ENCODE measurements at regions not wholly inside any gene's neighbourhood (a gene's known extent, or its start where the extent isn't known, plus 50 kb on each side); places are given as distances from the start of the nearest gene placed in this dataset.

- DNase-seq (ENCODE audit: low read depth) = no peak
- no peak for TF ChIP-seq CTCF (IDR thresholded peaks at IDR 0.05; ENCODE audit: insufficient read depth, low read depth, low read length, missing control alignments)
- H3K4me3 ChIP-seq (ENCODE audit: low read depth, low read length) = no peak overlapping the region
Observed at GRCh38 chr5:143470120-143470519, 66.6 kb upstream of the NR3C1 start.

DNA sequence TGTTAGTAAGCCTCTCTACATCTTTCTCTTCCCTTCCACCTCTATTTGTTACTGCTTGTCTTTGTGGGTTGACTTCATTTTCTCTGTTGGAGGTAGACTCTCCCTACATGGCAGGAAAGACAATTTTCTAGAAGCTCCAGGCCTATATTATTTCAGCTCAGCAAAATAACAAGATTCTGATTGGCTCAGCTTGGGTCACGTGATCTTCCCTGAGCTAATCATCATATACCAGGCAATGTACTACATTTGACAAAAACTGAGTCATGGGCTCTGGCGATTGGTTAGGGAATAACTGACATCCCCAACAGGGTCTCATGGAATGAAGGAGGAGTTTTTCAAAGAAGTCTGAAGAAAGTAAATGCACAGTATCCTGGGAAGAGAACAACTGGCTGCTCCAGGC, 65.6 kb upstream of the NR3C1 start:
- DNase-seq (ENCODE audit: low read depth) = no peak
- no peak for TF ChIP-seq CTCF (IDR thresholded peaks at IDR 0.05; ENCODE audit: insufficient read depth, low read depth, low read length, missing control alignments)
- H3K4me3 ChIP-seq (ENCODE audit: low read depth, low read length) = no peak overlapping the region

DNA sequence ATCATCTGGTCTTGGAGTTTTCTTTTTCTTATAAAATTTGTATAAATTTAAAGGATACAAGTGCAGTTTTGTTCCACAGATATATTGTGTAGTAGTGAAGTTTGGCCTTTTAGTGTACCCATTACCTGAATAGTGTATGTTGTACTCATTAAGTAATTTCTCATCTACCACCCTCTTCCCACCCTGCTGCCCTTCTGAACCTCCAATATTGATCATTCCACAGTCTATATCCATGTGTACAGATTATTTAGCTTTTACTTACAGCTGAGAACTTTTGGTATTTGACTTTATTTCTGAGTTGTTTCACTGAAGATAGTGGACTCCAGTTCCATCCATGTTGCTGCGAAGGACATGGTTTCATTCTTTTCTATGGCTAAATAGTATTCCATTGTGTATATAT, 63.1 kb upstream of the NR3C1 start:
- no peak for DNase-seq (ENCODE audit: low read depth)
- no peak overlapping the region for H3K4me3 ChIP-seq (ENCODE audit: low read depth, low read length)
- TF ChIP-seq CTCF (IDR thresholded peaks at IDR 0.05; ENCODE audit: insufficient read depth, low read depth, low read length, missing control alignments) = no peak

- DNase-seq (ENCODE audit: low read depth) = no peak
- TF ChIP-seq CTCF (IDR thresholded peaks at IDR 0.05; ENCODE audit: insufficient read depth, low read depth, low read length, missing control alignments) = no peak
- H3K4me3 ChIP-seq (ENCODE audit: low read depth, low read length) = no peak overlapping the region
Observed at GRCh38 chr5:143464723-143465490, 61.4 kb upstream of the NR3C1 start.

GRCh38 chr5:143462431-143462830, 58.9 kb upstream of the NR3C1 start:
- no peak for TF ChIP-seq CTCF (IDR thresholded peaks at IDR 0.05; ENCODE audit: insufficient read depth, low read depth, low read length, missing control alignments)
- DNase-seq (ENCODE audit: low read depth) = no peak
- no peak overlapping the region for H3K4me3 ChIP-seq (ENCODE audit: low read depth, low read length)

DNA sequence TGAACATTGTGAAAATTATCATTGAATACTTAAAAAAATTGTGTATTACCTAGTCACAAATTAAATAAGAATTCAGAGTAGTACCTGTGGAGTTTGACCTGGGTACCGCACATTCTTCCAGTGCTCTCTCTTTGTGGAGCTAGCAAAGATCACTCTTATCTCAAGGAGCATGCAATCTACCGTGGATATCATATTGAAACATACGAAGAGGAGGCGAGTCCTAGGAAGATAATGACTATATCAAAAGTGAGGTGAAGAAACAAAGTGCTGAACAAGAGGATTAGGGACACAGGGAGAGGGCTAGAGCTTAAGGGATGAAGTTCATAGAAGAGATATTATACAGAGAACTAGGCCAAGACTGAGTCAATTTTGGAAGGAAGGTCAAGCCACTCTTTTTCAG, 55.9 kb upstream of the NR3C1 start:
- no peak for TF ChIP-seq CTCF (IDR thresholded peaks at IDR 0.05; ENCODE audit: insufficient read depth, low read depth, low read length, missing control alignments)
- DNase-seq (ENCODE audit: low read depth) = no peak

More for the DNA sequence above, 55.9 kb upstream of the NR3C1 start:
- no peak overlapping the region for H3K4me3 ChIP-seq (ENCODE audit: low read depth, low read length)

Measured in GM12865 (cell line).